CD4-positive, alpha-beta T cell treated with Interleukin-17A for 4 hours (primary cell): ENCODE measurements at regions not wholly inside any gene's neighbourhood (a gene's known extent, or its start where the extent isn't known, plus 50 kb on each side); places are given as distances from the start of the nearest gene placed in this dataset.

Experiments
- DNase-seq: peaks from one replicate; pipeline ENCODE4 v3.0.0-alpha.2; 2020; ENCODE audit warnings: mixed read lengths

- no peak for DNase-seq
Observed at GRCh38 chr12:111103583-111103982, 183.2 kb upstream of the MYL2 start.

- no peak for DNase-seq
Observed at GRCh38 chr12:111102102-111102739, 181.8 kb upstream of the MYL2 start.

GRCh38 chr12:111101003-111101402 is 180.6 kb upstream of the MYL2 start:
- DNase-seq = no peak

GRCh38 chr12:111100554-111100953 is 180.2 kb upstream of the MYL2 start:
- no peak for DNase-seq

- no peak for DNase-seq
Observed at GRCh38 chr12:111100003-111100402, 179.6 kb upstream of the MYL2 start.

- no peak for DNase-seq
Observed at GRCh38 chr12:111099186-111099585, 178.8 kb upstream of the MYL2 start.

GRCh38 chr12:111094157-111095010 is 174.0 kb upstream of the MYL2 start:
- DNase-seq = no peak

GRCh38 chr12:111093428-111094142 is 173.2 kb upstream of the MYL2 start:
- DNase-seq = peak; percentile 55

- no peak for DNase-seq
Observed at GRCh38 chr12:111091051-111091450, 170.7 kb upstream of the MYL2 start.

- DNase-seq = no peak
Observed at GRCh38 chr12:111089616-111090015, 169.2 kb upstream of the MYL2 start.

- no peak for DNase-seq
Observed at GRCh38 chr12:111088409-111088808, 168.0 kb upstream of the MYL2 start.

- no peak for DNase-seq
Observed at GRCh38 chr12:111086947-111087700, 166.7 kb upstream of the MYL2 start.

GRCh38 chr12:111085096-111085495 is 164.7 kb upstream of the MYL2 start:
- no peak for DNase-seq

- no peak for DNase-seq
Observed at GRCh38 chr12:111084605-111085004, 164.2 kb upstream of the MYL2 start.

GRCh38 chr12:111084158-111084557 is 163.8 kb upstream of the MYL2 start:
- no peak for DNase-seq

GRCh38 chr12:111081600-111081999 is 161.2 kb upstream of the MYL2 start:
- no peak for DNase-seq

GRCh38 chr12:111078731-111079130 is 158.4 kb upstream of the MYL2 start:
- no peak for DNase-seq

- no peak for DNase-seq
Observed at GRCh38 chr12:111076611-111077451, 156.5 kb upstream of the MYL2 start.

GRCh38 chr12:111076199-111076598 is 155.8 kb upstream of the MYL2 start:
- DNase-seq = no peak

- DNase-seq = no peak
Observed at GRCh38 chr12:111074965-111075364, 154.6 kb upstream of the MYL2 start.

GRCh38 chr12:111074559-111074958 is 154.2 kb upstream of the MYL2 start:
- DNase-seq = peak; percentile 25

- no peak for DNase-seq
Observed at GRCh38 chr12:111073370-111073769, 153.0 kb upstream of the MYL2 start.
